ENCODE measurements at regions not wholly inside any gene's neighbourhood (a gene's known extent, or its start where the extent isn't known, plus 50 kb on each side); places are given as distances from the start of the nearest gene placed in this dataset.

GRCh38 chrX:140848800-140849199, 139.2 kb downstream of the LINC00632 start:
- no peak overlapping the region for H3K4me3 ChIP-seq (ENCODE audit: low read depth, low read length)
- DNase-seq (ENCODE audit: low read depth), result no peak

GRCh38 chrX:140860718-140861117, 141.7 kb upstream of the SPANXB1 start:
- DNase-seq (ENCODE audit: low read depth), result no peak
- no peak overlapping the region for H3K4me3 ChIP-seq (ENCODE audit: low read depth, low read length)

- no peak for DNase-seq (ENCODE audit: low read depth)
- no peak overlapping the region for H3K4me3 ChIP-seq (ENCODE audit: low read depth, low read length)
These were observed 135.9 kb upstream of the SPANXB1 start for GRCh38 chrX:140866446-140866845.

- no peak for DNase-seq (ENCODE audit: low read depth)
- no peak overlapping the region for H3K4me3 ChIP-seq (ENCODE audit: low read depth, low read length)
These were observed 89.8 kb upstream of the SPANXB1 start for GRCh38 chrX:140912606-140913005.

- DNase-seq (ENCODE audit: low read depth), result no peak
- H3K4me3 ChIP-seq (ENCODE audit: low read depth, low read length), result no peak overlapping the region
These were observed 88.4 kb upstream of the SPANXB1 start for GRCh38 chrX:140913802-140914501.

- no peak for DNase-seq (ENCODE audit: low read depth)
- no peak overlapping the region for H3K4me3 ChIP-seq (ENCODE audit: low read depth, low read length)
These were observed 85.5 kb upstream of the SPANXB1 start for GRCh38 chrX:140916872-140917271.

GRCh38 chrX:140917354-140918115, 84.9 kb upstream of the SPANXB1 start:
- DNase-seq (ENCODE audit: low read depth), result no peak
- no peak overlapping the region for H3K4me3 ChIP-seq (ENCODE audit: low read depth, low read length)

- peak; percentile 25 for DNase-seq (ENCODE audit: low read depth)
- no peak overlapping the region for H3K4me3 ChIP-seq (ENCODE audit: low read depth, low read length)
These were observed 83.9 kb upstream of the SPANXB1 start for GRCh38 chrX:140918398-140919038.

GRCh38 chrX:140920416-140920815, 82.0 kb upstream of the SPANXB1 start:
- DNase-seq (ENCODE audit: low read depth), result no peak
- H3K4me3 ChIP-seq (ENCODE audit: low read depth, low read length), result no peak overlapping the region

GRCh38 chrX:140923118-140923517, 79.3 kb upstream of the SPANXB1 start:
- no peak overlapping the region for H3K4me3 ChIP-seq (ENCODE audit: low read depth, low read length)
- no peak for DNase-seq (ENCODE audit: low read depth)

- no peak for DNase-seq (ENCODE audit: low read depth)
These were observed 73.7 kb upstream of the SPANXB1 start for GRCh38 chrX:140928739-140929138.

GRCh38 chrX:140933016-140933415, 69.4 kb upstream of the SPANXB1 start:
- no peak for DNase-seq (ENCODE audit: low read depth)
- H3K4me3 ChIP-seq (ENCODE audit: low read depth, low read length), result no peak overlapping the region

More at GRCh38 chrX:140928739-140929138, 73.7 kb upstream of the SPANXB1 start:
- H3K4me3 ChIP-seq (ENCODE audit: low read depth, low read length), result no peak overlapping the region

GRCh38 chrX:140933874-140934655, 68.3 kb upstream of the SPANXB1 start:
- H3K4me3 ChIP-seq (ENCODE audit: low read depth, low read length), result no peak overlapping the region
- DNase-seq (ENCODE audit: low read depth), result no peak

GRCh38 chrX:140943513-140943912, 58.9 kb upstream of the SPANXB1 start:
- no peak for DNase-seq (ENCODE audit: low read depth)
- no peak overlapping the region for H3K4me3 ChIP-seq (ENCODE audit: low read depth, low read length)

GRCh38 chrX:140944710-140945109, 57.7 kb upstream of the SPANXB1 start:
- DNase-seq (ENCODE audit: low read depth), result no peak
- no peak overlapping the region for H3K4me3 ChIP-seq (ENCODE audit: low read depth, low read length)

- H3K4me3 ChIP-seq (ENCODE audit: low read depth, low read length), result no peak overlapping the region
- DNase-seq (ENCODE audit: low read depth), result no peak
These were observed 53.6 kb upstream of the SPANXB1 start for GRCh38 chrX:140948827-140949226.

GRCh38 chrX:140949233-140949632, 53.2 kb upstream of the SPANXB1 start:
- no peak overlapping the region for H3K4me3 ChIP-seq (ENCODE audit: low read depth, low read length)
- DNase-seq (ENCODE audit: low read depth), result no peak
